Pancreas (tissue), 10 donors: ENCODE measurements at regions not wholly inside any gene's neighbourhood (a gene's known extent, or its start where the extent isn't known, plus 50 kb on each side); places are given as distances from the start of the nearest gene placed in this dataset.

Source experiments
- ATAC-seq, 4 donors: fragments of 200-7000 bp; cut with Tn5 transposase; one replicate each; pipeline versions ENCODE4 v1.8.0 to v1.9.1; 2020; ENCODE audit warnings: mild to moderate bottlenecking in 4 of 4, moderate library complexity in 4 of 4
- DNase-seq, 6 donors: peaks; one replicate each; pipeline ENCODE4 v3.0.0-alpha.2; 2020
- FAIRE-seq: peaks from 2 replicates; lab custom pipeline; 2012; peaks lifted over from hg19 to GRCh38; lab: Jason Lieb, UNC
- H3K27ac ChIP-seq, 4 donors: fragments of 200-600 bp; sonication (generic); 1 replicate in 3 of 4; 2 replicates in 1 of 4; pipeline versions ENCODE4 v1.5.0 to v1.8.0; 2020
- H3K27me3 ChIP-seq, 4 donors: fragments of 200-600 bp; one replicate each; pipeline ENCODE4 v1.8.0; 2021
- H3K36me3 ChIP-seq, 3 donors: fragments of 200-600 bp; sonication (generic) in 1 of 3; one replicate each; pipeline versions ENCODE4 v1.5.0 to v1.8.0; 2020 to 2021
- H3K4me1 ChIP-seq, 3 donors: fragments of 200-600 bp; one replicate each; pipeline ENCODE4 v1.8.0; 2021
- H3K4me3 ChIP-seq, 4 donors: fragments of 200-600 bp; sonication (generic) in 2 of 4; one replicate each; pipeline versions ENCODE4 v1.5.0 to v1.8.0; 2020 to 2021
- H3K9me3 ChIP-seq, 4 donors: fragments of 200-600 bp; one replicate each; pipeline ENCODE4 v1.8.0; 2021
- CTCF ChIP-seq, 4 donors: fragments of 200-600 bp; sonication (generic) in 3 of 4; IDR thresholded peaks; one replicate each; pipeline versions ENCODE4 v1.5.0 to v1.8.0; 2021; ENCODE audit warnings: antibody characterized with exemption in 4 of 4
- WGBS, 2 donors: extraction: QIAGEN DNeasy Blood & Tissue Kit; methylation state at CpG; one replicate each; pipeline ENCODE4 v1.1.7; 2013; 5-methylcytosine and 5-hydroxymethylcytosine counted together
- intact Hi-C, 3 donors: fragments of 100-400 bp; cut with DNase I; formaldehyde crosslinking; loops; one replicate each; pipeline versions ENCODE4 v1.11.1 to v1.14.2; 2022
- donor health status: healthy with polysubstance abuse.
- donor health status: DM: no; HTN: no; CAD: no; lungs with moderate emphysema.
- donor health status: DM: no; HTN: no; CAD: no.
- donor health status: control.
- donor health status: control.
- donor health status: Bipolar disorder and iron deficiency.
- donor health status: DM: yes; HTN: yes; CAD: no.
- donor health status: DM: no; HTN: no; CAD: no.
- donor health status: DM: no; HTN: no; CAD: no.
- donor health status: DM: yes; HTN: yes; CAD: no.

- H3K27ac ChIP-seq, result no peak overlapping the region
- no peak for FAIRE-seq
- H3K27me3 ChIP-seq, result no peaks in the 10 kb centered on the region
- no peak for DNase-seq
- ATAC-seq, result no peak
- no peaks in the 10 kb centered on the region for H3K9me3 ChIP-seq
- WGBS, 2 donors, result 83% methylated on average over 1 of the region's 1 CpG
- no peaks in the 10 kb centered on the region for H3K4me1 ChIP-seq
- no peaks in the 10 kb centered on the region for H3K36me3 ChIP-seq
- H3K4me3 ChIP-seq, result no peak overlapping the region
- no peak for TF ChIP-seq CTCF (IDR thresholded peaks at IDR 0.05)
- intact Hi-C loops, result no loop called here
These were observed 547.8 kb downstream of the TENT5A start for GRCh38 chr6:81204731-81205130.

GRCh38 chr6:81194374-81194773 lies 558.1 kb downstream of the TENT5A start:
- intact Hi-C loops, result no loop called here
- Histone ChIP-seq H3K36me3 (no peaks in the 10 kb centered on the region), H3K27ac (no peak overlapping the region), H3K4me3 (no peak overlapping the region), H3K27me3 (no peaks in the 10 kb centered on the region), H3K4me1 (no peaks in the 10 kb centered on the region), H3K9me3 (no peaks in the 10 kb centered on the region)
- WGBS, 2 donors, result 24 to 37% methylated on average over 2 of the region's 2 CpGs
- FAIRE-seq (no peak), DNase-seq (no peak), ATAC-seq (no peak)
- no peak for TF ChIP-seq CTCF (IDR thresholded peaks at IDR 0.05)

- no peak overlapping the region for H3K27ac ChIP-seq
- intact Hi-C loops, result no loop called here
- 37 to 50% methylated on average over 4 of the region's 4 CpGs for WGBS, 2 donors
- H3K36me3 ChIP-seq, result no peaks in the 10 kb centered on the region
- TF ChIP-seq CTCF (IDR thresholded peaks at IDR 0.05), result no peak
- no peak for DNase-seq
- no peaks in the 10 kb centered on the region for H3K9me3 ChIP-seq
- ATAC-seq, result peak in 3 of 4 donors; percentile 61 to 73 (median 73)
- FAIRE-seq, result peak; percentile 26
- no peak overlapping the region for H3K4me3 ChIP-seq
- no peaks in the 10 kb centered on the region for H3K27me3 ChIP-seq
- H3K4me1 ChIP-seq, result no peaks in the 10 kb centered on the region
These were observed 580.3 kb downstream of the TENT5A start for GRCh38 chr6:81172056-81172740.

GRCh38 chr6:81169166-81169565 lies 583.3 kb downstream of the TENT5A start:
- Histone ChIP-seq H3K36me3 (no peaks in the 10 kb centered on the region), H3K27me3 (no peaks in the 10 kb centered on the region), H3K9me3 (no peaks in the 10 kb centered on the region), H3K4me3 (no peak overlapping the region), H3K27ac (no peak overlapping the region), H3K4me1 (no peaks in the 10 kb centered on the region)
- no peak for TF ChIP-seq CTCF (IDR thresholded peaks at IDR 0.05)
- no peak for FAIRE-seq
- DNase-seq, result no peak
- no peak for ATAC-seq
- WGBS, 2 donors, result 45 to 59% methylated on average over 2 of the region's 2 CpGs
- intact Hi-C loops, result no loop called here

GRCh38 chr6:81166770-81167169 lies 585.7 kb downstream of the TENT5A start:
- Histone ChIP-seq H3K9me3 (no peaks in the 10 kb centered on the region), H3K27ac (no peak overlapping the region), H3K4me1 (no peaks in the 10 kb centered on the region), H3K27me3 (no peaks in the 10 kb centered on the region), H3K4me3 (no peak overlapping the region), H3K36me3 (no peaks in the 10 kb centered on the region)
- intact Hi-C loops, result no loop called here
- no peak for FAIRE-seq
- no peak for DNase-seq
- ATAC-seq, result no peak
- no peak for TF ChIP-seq CTCF (IDR thresholded peaks at IDR 0.05)
